GM20000 (cell line): ENCODE measurements at regions not wholly inside any gene's neighbourhood (a gene's known extent, or its start where the extent isn't known, plus 50 kb on each side); places are given as distances from the start of the nearest gene placed in this dataset.

ENCODE experiments used
- DNase-seq: peaks from one replicate; pipeline ENCODE4 v3.0.0; 2012; ENCODE audit warnings: low spot score
- CTCF ChIP-seq: IDR thresholded peaks from 2 replicates; pipeline ENCODE4 v1.5.1; 2012; ENCODE audit warnings: mild to moderate bottlenecking, control low read depth; ENCODE audit errors: extremely low read depth, missing control alignments

DNA sequence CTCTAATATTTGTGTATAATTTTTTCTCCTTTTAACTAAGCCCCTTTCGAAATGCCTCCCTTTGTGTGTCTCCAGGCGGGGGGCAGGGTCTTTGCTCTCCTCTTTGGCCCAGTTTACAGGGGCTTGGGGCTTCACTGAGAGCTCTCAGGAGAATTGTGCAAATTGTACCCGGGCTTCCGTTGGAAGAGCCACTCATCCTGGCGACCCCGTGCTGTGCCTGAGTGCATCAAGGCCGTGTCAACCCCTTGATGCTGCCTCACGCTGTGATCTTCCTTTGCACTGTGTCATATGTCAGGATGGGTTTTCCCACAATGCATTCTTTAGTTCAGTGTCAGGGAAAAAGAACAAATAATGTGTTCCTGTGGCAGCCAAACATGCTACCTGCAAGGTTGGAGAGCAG lies 118.0 kb upstream of the POU3F2 start:
- TF ChIP-seq CTCF: no peak
- no peak for DNase-seq

GRCh38 chr6:98717322-98717877 lies 117.0 kb upstream of the POU3F2 start:
- DNase-seq: no peak
- no peak for TF ChIP-seq CTCF

GRCh38 chr6:98717988-98718387 lies 116.4 kb upstream of the POU3F2 start:
- no peak for TF ChIP-seq CTCF
- no peak for DNase-seq

DNA sequence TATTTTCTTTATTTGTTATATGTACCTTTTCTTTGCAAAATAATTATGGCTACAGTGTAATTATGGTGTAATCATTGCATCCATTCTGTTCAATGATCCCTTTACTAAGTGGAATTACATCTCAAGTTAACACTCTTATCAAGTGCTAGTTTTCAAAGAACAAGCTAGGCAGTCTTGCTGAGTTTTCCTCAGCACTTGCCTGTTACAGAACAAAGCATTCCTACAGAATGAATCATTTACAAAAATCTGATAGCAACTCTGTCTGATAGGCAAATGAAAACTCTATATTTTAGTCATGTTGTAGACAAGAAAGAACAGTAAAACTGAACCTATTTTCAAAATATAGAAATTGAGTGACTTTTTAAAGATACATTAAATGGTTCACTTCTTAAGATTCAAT lies 109.8 kb upstream of the POU3F2 start:
- DNase-seq: no peak
- TF ChIP-seq CTCF: no peak

DNA sequence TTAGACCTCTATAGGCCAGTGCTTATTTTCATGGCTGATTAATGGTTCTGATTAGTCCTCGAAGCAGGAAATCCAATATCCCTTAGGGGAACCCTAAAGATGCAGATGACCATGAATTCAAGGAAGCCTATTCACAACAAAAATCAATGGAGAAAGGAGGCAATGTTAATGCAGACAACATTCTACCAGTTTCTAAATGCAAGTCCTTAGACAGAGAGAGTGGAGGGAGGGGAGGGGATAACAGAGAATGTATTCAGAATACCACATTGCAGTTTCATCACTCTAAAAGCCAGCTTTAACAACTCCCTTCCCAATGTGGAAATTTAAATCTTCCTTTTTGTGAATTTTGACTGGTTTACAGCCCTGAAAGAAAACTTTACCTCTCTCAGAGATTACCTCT lies 87.1 kb upstream of the POU3F2 start:
- no peak for TF ChIP-seq CTCF
- DNase-seq: no peak

GRCh38 chr6:98747960-98748359 lies 86.4 kb upstream of the POU3F2 start:
- no peak for TF ChIP-seq CTCF
- DNase-seq: no peak

DNA sequence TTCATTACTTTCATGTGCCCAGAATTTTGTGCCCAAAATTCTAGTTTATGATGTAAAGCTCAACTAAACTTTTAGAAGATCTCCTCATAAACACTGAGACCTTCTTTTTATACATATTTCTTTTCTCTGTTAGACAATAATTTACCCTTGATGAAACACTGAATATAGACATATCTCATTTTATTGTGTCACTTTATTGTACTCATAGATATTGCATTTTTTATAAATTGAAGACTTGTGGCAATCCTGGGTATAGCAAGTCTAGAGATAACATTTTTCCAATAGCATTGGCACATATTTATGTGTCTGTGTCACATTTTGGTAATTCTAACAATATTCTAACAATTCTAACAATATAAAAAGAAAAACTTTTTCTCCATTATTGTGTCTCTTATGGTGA lies 74.9 kb upstream of the POU3F2 start:
- DNase-seq: no peak
- no peak for TF ChIP-seq CTCF
